HG02678 (cell line): ENCODE measurements at regions not wholly inside any gene's neighbourhood (a gene's known extent, or its start where the extent isn't known, plus 50 kb on each side); places are given as distances from the start of the nearest gene placed in this dataset.
"Not testable (repeated sequence)": the region's sequence is repeated elsewhere in the genome, so short reads cannot be mapped to it uniquely, and the experiment has no call there.

Source experiments
- ATAC-seq: cut with Tn5 transposase; IDR thresholded peaks from one replicate; pipeline ENCODE4 v1.9.1; 2021; ENCODE audit warnings: mild to moderate bottlenecking, moderate library complexity; ENCODE audit not compliant: unreplicated experiment

GRCh38 chr6:66134021-66134420 lies 427.0 kb upstream of the EYS start:
- ATAC-seq, result no peak

- ATAC-seq, result no peak
Measured at GRCh38 chr6:66128656-66129055, 421.6 kb upstream of the EYS start.

- no peak for ATAC-seq
Measured at GRCh38 chr6:66128243-66128642, 421.2 kb upstream of the EYS start.

- ATAC-seq, result no peak
Measured at GRCh38 chr6:66127061-66127460, 420.0 kb upstream of the EYS start.

- ATAC-seq, result no peak
Measured at GRCh38 chr6:66126358-66126757, 419.3 kb upstream of the EYS start.

- no peak for ATAC-seq
Measured at GRCh38 chr6:66103954-66104353, 396.9 kb upstream of the EYS start.

- no peak for ATAC-seq
Measured at GRCh38 chr6:66103354-66103753, 396.3 kb upstream of the EYS start.

- ATAC-seq, result no peak
Measured at GRCh38 chr6:66096679-66097078, 389.7 kb upstream of the EYS start.

GRCh38 chr6:66094615-66095014 lies 387.6 kb upstream of the EYS start:
- ATAC-seq, result no peak

GRCh38 chr6:66092306-66092705 lies 385.3 kb upstream of the EYS start:
- not testable (repeated sequence) for ATAC-seq

GRCh38 chr6:66086532-66086931 lies 379.5 kb upstream of the EYS start:
- ATAC-seq, result no peak

- no peak for ATAC-seq
Measured at GRCh38 chr6:66082914-66083313, 375.9 kb upstream of the EYS start.

GRCh38 chr6:66068907-66069306 lies 361.9 kb upstream of the EYS start:
- ATAC-seq, result no peak

- no peak for ATAC-seq
Measured at GRCh38 chr6:66068033-66068432, 361.0 kb upstream of the EYS start.

GRCh38 chr6:66065313-66065712 lies 358.3 kb upstream of the EYS start:
- ATAC-seq, result no peak

- ATAC-seq, result no peak
Measured at GRCh38 chr6:66057034-66057433, 350.0 kb upstream of the EYS start.

- no peak for ATAC-seq
Measured at GRCh38 chr6:66054967-66055366, 347.9 kb upstream of the EYS start.

GRCh38 chr6:66051812-66052211 lies 344.8 kb upstream of the EYS start:
- ATAC-seq, result no peak

GRCh38 chr6:66048684-66049474 lies 341.9 kb upstream of the EYS start:
- ATAC-seq, result no peak

- no peak for ATAC-seq
Measured at GRCh38 chr6:66032626-66033025, 325.6 kb upstream of the EYS start.

- ATAC-seq, result no peak
Measured at GRCh38 chr6:66029391-66029790, 322.4 kb upstream of the EYS start.

- no peak for ATAC-seq
Measured at GRCh38 chr6:65999288-65999791, 292.3 kb upstream of the EYS start.

- ATAC-seq, result no peak
Measured at GRCh38 chr6:65998544-65998943, 291.5 kb upstream of the EYS start.
